Adrenal gland (tissue), 9 donors: ENCODE measurements at regions not wholly inside any gene's neighbourhood (a gene's known extent, or its start where the extent isn't known, plus 50 kb on each side); places are given as distances from the start of the nearest gene placed in this dataset.

Experiments
- DNase-seq, 7 donors: peaks; one replicate each; pipeline ENCODE4 v3.0.0-alpha.2; 2019 to 2020
- H3K27ac ChIP-seq, 5 donors: fragments of 200-600 bp; sonication (generic) in 4 of 5; 1 replicate in 3 of 5; 2 replicates in 2 of 5; pipeline versions ENCODE4 v1.5.1 to v1.8.0; 2016 to 2020; ENCODE audit warnings: mild to moderate bottlenecking in 1 of 5
- H3K27me3 ChIP-seq: fragments of 200-600 bp; 2 replicates; pipeline ENCODE4 v1.8.0; 2021
- H3K36me3 ChIP-seq, 2 donors: fragments of 200-600 bp; replicated peaks in 1 of 2; 1 replicate in 1 of 2; 2 replicates in 1 of 2; pipeline versions ENCODE4 v1.5.1 to v1.8.0; 2018 to 2022
- H3K4me1 ChIP-seq, 2 donors: fragments of 200-600 bp; replicated peaks in 1 of 2; 1 replicate in 1 of 2; 2 replicates in 1 of 2; pipeline versions ENCODE4 v1.5.1 to v1.8.0; 2018 to 2021
- H3K4me3 ChIP-seq, 4 donors: fragments of 200-600 bp; sonication (generic) in 3 of 4; one replicate each; pipeline ENCODE4 v1.5.1; 2016 to 2018
- H3K9me3 ChIP-seq, 3 donors: fragments of 200-600 bp; sonication (generic) in 1 of 3; replicated peaks in 1 of 3; 1 replicate in 2 of 3; 2 replicates in 1 of 3; pipeline versions ENCODE4 v1.5.1 to v1.8.0; 2016 to 2021
- CTCF ChIP-seq, 6 experiments: fragments of 450-650 bp in 4 of 6; fragments of 200-600 bp in 2 of 6; sonication (generic) in 1 of 6; IDR thresholded peaks; 1 replicate in 5 of 6; 2 replicates in 1 of 6; pipeline versions ENCODE4 v1.5.1 to v1.8.0; 2016 to 2021; ENCODE audit warnings: antibody characterized with exemption in 6 of 6, mild to moderate bottlenecking in 2 of 6, moderate library complexity in 1 of 6
- POLR2A ChIP-seq, 2 donors: fragments of 450-650 bp; IDR thresholded peaks; one replicate each; pipeline ENCODE4 v1.6.1; 2017; ENCODE audit warnings: antibody characterized with exemption in 2 of 2, mild to moderate bottlenecking in 2 of 2, moderate library complexity in 1 of 2
- WGBS, 4 donors: extraction: QIAGEN DNeasy Blood & Tissue Kit in 2 of 4; methylation state at CpG; one replicate each; pipeline versions ENCODE4 v1.1.5 to v1.1.7; 2013 to 2017; 5-methylcytosine and 5-hydroxymethylcytosine counted together
- intact Hi-C, 2 donors: fragments of 100-400 bp; cut with DNase I; formaldehyde crosslinking; loops; one replicate each; pipeline versions ENCODE4 v1.14.1 to v1.15.0; 2022 to 2023
- donor health status: healthy with polysubstance abuse.
- donor health status: Bipolar disorder and iron deficiency.
- donor health status: DM: yes; HTN: yes; CAD: no.
- donor health status: DM: no; HTN: no; CAD: no.
- donor health status: DM: no; HTN: no; CAD: no.

- no peaks in the 10 kb centered on the region for H3K9me3 ChIP-seq
- no peaks in the 10 kb centered on the region for H3K27me3 ChIP-seq
- TF ChIP-seq POLR2A (IDR thresholded peaks at IDR 0.05) (no peak), CTCF (IDR thresholded peaks at IDR 0.05) (no peak)
- H3K4me3 ChIP-seq, result no peak overlapping the region
- H3K27ac ChIP-seq, result no peak overlapping the region
- intact Hi-C loops, result no loop called here
- H3K36me3 ChIP-seq, result no peaks in the 10 kb centered on the region
- no peak for DNase-seq
- H3K4me1 ChIP-seq, result no peaks in the 10 kb centered on the region
- 48 to 66% (median 60%) methylated on average over 4 to 9 of the region's 9 CpGs for WGBS, 4 donors
Measured at GRCh38 chr16:86379505-86379846, 130.9 kb upstream of the FOXF1 start.

GRCh38 chr16:86380030-86380429 lies 130.3 kb upstream of the FOXF1 start:
- 50 to 79% (median 67%) methylated on average over 4 to 9 of the region's 9 CpGs for WGBS, 4 donors

GRCh38 chr16:86381491-86381890 lies 128.8 kb upstream of the FOXF1 start:
- Histone ChIP-seq H3K27me3 (peaks cover 4% of the 10 kb centered on the region), H3K36me3 (no peaks in the 10 kb centered on the region), H3K9me3 (no peaks in the 10 kb centered on the region), H3K4me1 (no peaks in the 10 kb centered on the region), H3K27ac (no peak overlapping the region), H3K4me3 (no peak overlapping the region)
- 81 to 86% (median 82%) methylated on average over 7 of the region's 7 CpGs for WGBS, 4 donors
- TF ChIP-seq CTCF (IDR thresholded peaks at IDR 0.05), result no peak
- no peak for TF ChIP-seq POLR2A (IDR thresholded peaks at IDR 0.05)
- DNase-seq, result no peak
- intact Hi-C loops, result no loop called here

More at GRCh38 chr16:86380030-86380429, 130.3 kb upstream of the FOXF1 start:
- Histone ChIP-seq H3K9me3 (no peaks in the 10 kb centered on the region), H3K27me3 (peaks cover 2% of the 10 kb centered on the region), H3K4me1 (no peaks in the 10 kb centered on the region), H3K4me3 (no peak overlapping the region), H3K36me3 (no peaks in the 10 kb centered on the region), H3K27ac (no peak overlapping the region)
- no peak for DNase-seq
- intact Hi-C loops, result no loop called here
- TF ChIP-seq CTCF (IDR thresholded peaks at IDR 0.05) (no peak), POLR2A (IDR thresholded peaks at IDR 0.05) (no peak)

- peaks cover 4% of the 10 kb centered on the region for H3K27me3 ChIP-seq
- TF ChIP-seq POLR2A (IDR thresholded peaks at IDR 0.05), result no peak
- H3K27ac ChIP-seq, result no peak overlapping the region
- intact Hi-C loops, result no loop called here
- H3K9me3 ChIP-seq, result no peaks in the 10 kb centered on the region
- no peaks in the 10 kb centered on the region for H3K36me3 ChIP-seq
- no peaks in the 10 kb centered on the region for H3K4me1 ChIP-seq
- no peak overlapping the region for H3K4me3 ChIP-seq
- no peak for DNase-seq
- 71 to 82% (median 79%) methylated on average over 14 to 17 of the region's 17 CpGs for WGBS, 4 donors
Measured at GRCh38 chr16:86382067-86382773, 128.1 kb upstream of the FOXF1 start.

- intact Hi-C loops, result no loop called here
- H3K4me1 ChIP-seq, result no peaks in the 10 kb centered on the region
- H3K27ac ChIP-seq, result no peak overlapping the region
- WGBS, 4 donors, result 75 to 82% (median 78%) methylated on average over 15 of the region's 15 CpGs
- no peak for TF ChIP-seq POLR2A (IDR thresholded peaks at IDR 0.05)
- no peak for TF ChIP-seq CTCF (IDR thresholded peaks at IDR 0.05)
- peaks cover 4% of the 10 kb centered on the region for H3K27me3 ChIP-seq
- H3K4me3 ChIP-seq, result no peak overlapping the region
- DNase-seq, result no peak
- no peaks in the 10 kb centered on the region for H3K36me3 ChIP-seq
- H3K9me3 ChIP-seq, result no peaks in the 10 kb centered on the region
Measured at GRCh38 chr16:86382774-86383407, 127.4 kb upstream of the FOXF1 start.
